NB4 (cell line): ENCODE measurements at regions not wholly inside any gene's neighbourhood (a gene's known extent, or its start where the extent isn't known, plus 50 kb on each side); places are given as distances from the start of the nearest gene placed in this dataset.

ENCODE experiments used
- CTCF ChIP-seq: IDR thresholded peaks from one replicate; pipeline ENCODE4 v1.5.1; 2012; ENCODE audit warnings: low read depth, low read length
- POLR2A ChIP-seq: IDR thresholded peaks from 2 replicates; pipeline ENCODE4 v1.6.1; 2011; ENCODE audit warnings: mild to moderate bottlenecking; ENCODE audit not compliant: insufficient read length; ENCODE audit errors: extremely low read depth

DNA sequence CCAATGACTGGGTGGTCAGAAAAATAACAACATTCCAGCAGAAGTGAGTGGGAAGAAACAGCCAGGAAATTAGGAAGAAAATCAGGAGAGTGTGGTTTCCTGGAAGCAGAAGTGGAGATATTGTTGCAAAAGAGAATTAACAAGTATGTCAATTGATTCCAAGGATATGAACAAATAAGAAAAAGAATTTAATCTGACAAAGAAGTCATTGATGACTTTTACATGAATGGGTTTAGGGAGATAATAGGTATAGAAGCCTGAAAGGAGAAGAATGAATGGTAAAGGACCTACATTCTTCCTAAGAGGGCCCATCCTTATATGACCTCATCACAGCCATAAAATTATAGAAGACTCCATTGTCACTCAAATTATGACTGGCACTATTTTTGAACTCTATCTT is 1440.1 kb downstream of the OTOL1 start:
- TF ChIP-seq CTCF = no peak
- TF ChIP-seq POLR2A = no peak
